ENCODE measurements at regions not wholly inside any gene's neighbourhood (a gene's known extent, or its start where the extent isn't known, plus 50 kb on each side); places are given as distances from the start of the nearest gene placed in this dataset.

DNA sequence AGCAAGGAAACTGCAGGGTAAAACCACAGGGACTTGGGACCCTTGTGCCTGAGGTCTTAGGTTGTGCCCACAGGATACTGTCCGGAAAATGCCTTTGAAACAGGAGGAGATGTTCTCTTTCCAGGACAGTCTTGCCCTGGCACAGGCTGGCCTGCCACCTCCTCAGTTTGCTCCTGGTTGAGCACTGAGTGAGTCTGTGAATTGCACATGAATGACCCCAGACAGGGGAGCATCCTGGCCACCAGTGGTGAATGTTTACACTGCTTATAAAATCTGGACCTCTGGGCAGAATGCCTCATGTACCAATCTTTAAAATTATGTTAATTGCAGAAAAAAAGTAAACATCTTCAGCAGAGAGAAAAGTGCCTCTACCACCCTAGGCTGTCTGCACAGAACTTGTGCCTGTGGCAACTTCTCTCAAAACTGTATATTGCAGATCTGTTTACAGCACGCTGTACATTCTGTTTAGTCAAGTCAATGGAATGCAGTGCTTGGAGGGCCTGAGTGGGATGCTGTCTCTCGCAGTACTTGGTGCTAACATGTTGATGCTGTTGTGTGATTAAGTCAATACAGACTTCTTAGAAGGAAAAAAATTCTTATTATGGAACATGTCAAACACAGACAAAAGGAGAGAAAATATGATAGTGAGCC lies 242.1 kb downstream of the SOD2 start:
- 28 to 32% methylated on average over 3 of the region's 3 CpGs for WGBS, 2 donors
- TF ChIP-seq, protein P1, sequence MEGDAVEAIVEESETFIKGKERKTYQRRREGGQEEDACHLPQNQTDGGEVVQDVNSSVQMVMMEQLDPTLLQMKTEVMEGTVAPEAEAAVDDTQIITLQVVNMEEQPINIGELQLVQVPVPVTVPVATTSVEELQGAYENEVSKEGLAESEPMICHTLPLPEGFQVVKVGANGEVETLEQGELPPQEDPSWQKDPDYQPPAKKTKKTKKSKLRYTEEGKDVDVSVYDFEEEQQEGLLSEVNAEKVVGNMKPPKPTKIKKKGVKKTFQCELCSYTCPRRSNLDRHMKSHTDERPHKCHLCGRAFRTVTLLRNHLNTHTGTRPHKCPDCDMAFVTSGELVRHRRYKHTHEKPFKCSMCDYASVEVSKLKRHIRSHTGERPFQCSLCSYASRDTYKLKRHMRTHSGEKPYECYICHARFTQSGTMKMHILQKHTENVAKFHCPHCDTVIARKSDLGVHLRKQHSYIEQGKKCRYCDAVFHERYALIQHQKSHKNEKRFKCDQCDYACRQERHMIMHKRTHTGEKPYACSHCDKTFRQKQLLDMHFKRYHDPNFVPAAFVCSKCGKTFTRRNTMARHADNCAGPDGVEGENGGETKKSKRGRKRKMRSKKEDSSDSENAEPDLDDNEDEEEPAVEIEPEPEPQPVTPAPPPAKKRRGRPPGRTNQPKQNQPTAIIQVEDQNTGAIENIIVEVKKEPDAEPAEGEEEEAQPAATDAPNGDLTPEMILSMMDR (IDR thresholded peaks at IDR 0.05), result no peak

DNA sequence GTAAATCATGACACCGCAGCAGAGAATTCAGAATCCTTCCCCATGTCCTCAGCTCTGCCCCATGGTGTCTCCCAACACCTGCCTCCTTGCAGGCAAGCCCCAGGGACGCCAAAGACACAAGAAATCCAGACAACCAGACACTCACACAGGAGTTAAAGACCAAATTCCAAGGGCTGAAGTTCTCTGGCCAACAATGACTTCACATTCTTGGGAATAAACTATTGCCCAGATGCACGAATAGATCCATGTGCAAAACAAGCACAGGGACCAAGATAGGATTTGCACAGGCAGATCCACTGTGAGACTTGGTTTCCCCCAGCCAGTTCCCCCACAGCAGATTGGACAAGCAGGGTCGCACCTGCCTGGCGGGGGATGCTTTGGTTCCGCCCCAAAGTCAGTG lies 246.7 kb downstream of the SOD2 start:
- DNase-seq (no peak), ATAC-seq (no peak)
- H3K4me3 ChIP-seq, result no peak overlapping the region
- intact Hi-C loops (cut with DNase I), result no loop called here
- no peaks in the 10 kb centered on the region for H3K36me3 ChIP-seq
- H3K9me3 ChIP-seq, result no peaks in the 10 kb centered on the region
- 64 to 72% methylated on average over 6 of the region's 6 CpGs for WGBS, 2 donors
- TF ChIP-seq, protein P1 (IDR thresholded peaks at IDR 0.05), result no peak
- H3K4me1 ChIP-seq, result peaks cover 0 to 4% (median 0%) of the 10 kb centered on the region in 9 donors
- H3K27ac ChIP-seq, result no peak overlapping the region
- H3K27me3 ChIP-seq, result peaks cover 0 to 20% (median 6%) of the 10 kb centered on the region in 7 donors

More for the DNA sequence above, 242.1 kb downstream of the SOD2 start:
- Histone ChIP-seq H3K4me1 (peaks cover 0 to 4% (median 0%) of the 10 kb centered on the region in 9 donors), H3K4me3 (no peak overlapping the region), H3K9me3 (no peaks in the 10 kb centered on the region), H3K27ac (no peak overlapping the region), H3K36me3 (no peaks in the 10 kb centered on the region), H3K27me3 (peaks cover 0 to 11% (median 4%) of the 10 kb centered on the region in 7 donors)
- DNase-seq (no peak), ATAC-seq (no peak)
- intact Hi-C loops (cut with DNase I), result no loop called here

DNA sequence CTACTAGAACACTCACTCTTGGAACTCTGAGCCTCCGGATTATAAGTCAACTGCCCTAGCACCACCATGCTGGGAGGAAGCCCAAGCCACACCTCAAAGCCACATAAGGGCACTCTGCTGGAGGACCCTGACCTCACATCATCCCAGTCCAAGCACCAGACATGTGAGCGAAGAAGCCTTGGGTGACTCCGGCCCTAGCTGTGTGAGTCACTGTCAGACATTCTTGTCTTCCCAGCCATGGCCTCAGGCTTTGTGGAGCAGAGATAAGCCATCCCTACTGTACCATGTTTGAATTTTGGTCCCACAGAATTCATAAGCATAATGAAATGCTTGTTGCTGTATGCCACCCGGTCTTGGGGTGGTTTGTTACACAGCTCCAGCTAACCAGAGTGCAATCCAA lies 247.7 kb downstream of the SOD2 start:
- intact Hi-C loops (cut with DNase I), result no loop called here
- Histone ChIP-seq H3K27ac (no peak overlapping the region), H3K27me3 (peaks cover 0 to 20% (median 6%) of the 10 kb centered on the region in 7 donors), H3K9me3 (no peaks in the 10 kb centered on the region), H3K4me1 (peaks cover 0 to 4% (median 0%) of the 10 kb centered on the region in 9 donors), H3K4me3 (no peak overlapping the region), H3K36me3 (no peaks in the 10 kb centered on the region)
- TF ChIP-seq, protein P1 (IDR thresholded peaks at IDR 0.05), result no peak
- DNase-seq (no peak), ATAC-seq (no peak)
- WGBS, 2 donors, result 84 to 86% methylated on average over 4 of the region's 4 CpGs

DNA sequence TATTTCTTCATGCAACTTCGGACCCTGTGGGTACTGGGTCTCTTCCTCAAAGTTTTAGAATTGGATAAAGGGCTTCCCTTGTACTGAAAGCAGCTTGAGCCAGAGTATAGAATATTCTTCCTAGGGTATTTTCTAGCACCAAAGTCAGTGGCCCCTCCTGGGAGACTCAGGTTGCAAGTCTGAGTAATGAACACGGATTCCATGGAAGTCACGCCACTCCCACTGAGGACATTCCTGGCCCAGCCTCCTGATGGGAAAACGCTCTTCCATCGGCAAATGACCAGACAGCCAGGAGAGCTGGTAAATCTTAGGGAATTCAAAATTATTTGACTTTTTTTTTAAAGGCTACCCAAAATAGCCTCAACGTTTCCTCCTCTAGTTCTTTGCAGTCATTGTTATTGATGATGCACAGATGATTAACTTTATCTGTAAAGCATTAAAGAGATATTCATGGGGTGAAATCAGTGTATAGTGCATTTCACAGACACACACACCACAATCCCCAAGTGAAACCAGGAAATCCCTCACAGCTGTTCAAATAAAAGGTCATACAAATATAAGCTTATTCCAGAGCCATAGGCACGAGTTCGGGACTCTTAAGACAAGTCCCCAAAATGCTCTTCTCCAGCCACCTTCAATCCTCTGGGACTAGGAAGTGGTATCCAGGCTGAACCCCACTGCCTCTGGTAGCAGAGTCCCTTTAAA lies 248.8 kb downstream of the SOD2 start:
- TF ChIP-seq, protein P1 (IDR thresholded peaks at IDR 0.05), result no peak
- WGBS, 2 donors, result 53 to 60% methylated on average over 8 of the region's 8 CpGs
- no peaks in the 10 kb centered on the region for H3K9me3 ChIP-seq
- peaks cover 0 to 20% (median 6%) of the 10 kb centered on the region in 7 donors for H3K27me3 ChIP-seq
- no peak overlapping the region for H3K4me3 ChIP-seq
- H3K27ac ChIP-seq, result no peak overlapping the region
- DNase-seq (no peak), ATAC-seq (no peak)
- H3K36me3 ChIP-seq, result no peaks in the 10 kb centered on the region
- peaks cover 0 to 4% (median 0%) of the 10 kb centered on the region in 9 donors for H3K4me1 ChIP-seq
- intact Hi-C loops (cut with DNase I), result no loop called here
